ENCODE measurements at regions not wholly inside any gene's neighbourhood (a gene's known extent, or its start where the extent isn't known, plus 50 kb on each side); places are given as distances from the start of the nearest gene placed in this dataset.

DNA sequence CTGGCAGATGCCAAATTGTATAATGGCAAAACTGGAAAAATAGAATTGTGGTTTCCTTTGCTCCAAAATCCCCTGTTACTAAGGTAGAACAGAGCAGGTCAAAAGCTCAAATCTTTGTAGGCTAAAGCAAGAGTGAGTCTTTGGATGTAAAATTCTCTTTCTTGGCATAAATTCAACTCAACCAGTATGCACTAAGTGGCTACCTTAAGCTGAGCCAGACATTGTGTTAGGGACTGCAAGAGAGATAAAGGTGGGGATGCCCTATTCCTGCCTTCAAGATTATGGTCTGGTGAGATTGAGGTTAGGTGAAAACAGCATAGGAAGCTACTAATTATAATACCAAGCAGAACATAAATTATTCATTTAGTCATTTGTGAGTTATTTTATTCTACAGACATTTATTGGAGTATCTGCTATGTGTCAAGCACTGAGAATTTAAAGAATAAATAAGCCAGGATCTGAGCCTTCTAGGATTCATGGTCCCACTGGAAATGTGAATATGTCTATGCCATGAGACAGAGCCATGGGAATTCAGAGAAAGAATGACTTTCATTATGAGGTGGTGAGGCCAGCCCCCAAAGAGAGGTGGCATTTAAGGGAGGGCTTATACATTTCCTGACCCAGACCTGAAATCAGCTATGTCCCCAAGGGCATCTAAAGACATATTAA, 198.0 kb upstream of the NCKAP5 start:
- DNase-seq (ENCODE audit: low read depth in 3 of 3, low spot score in 1 of 3): no peak

DNA sequence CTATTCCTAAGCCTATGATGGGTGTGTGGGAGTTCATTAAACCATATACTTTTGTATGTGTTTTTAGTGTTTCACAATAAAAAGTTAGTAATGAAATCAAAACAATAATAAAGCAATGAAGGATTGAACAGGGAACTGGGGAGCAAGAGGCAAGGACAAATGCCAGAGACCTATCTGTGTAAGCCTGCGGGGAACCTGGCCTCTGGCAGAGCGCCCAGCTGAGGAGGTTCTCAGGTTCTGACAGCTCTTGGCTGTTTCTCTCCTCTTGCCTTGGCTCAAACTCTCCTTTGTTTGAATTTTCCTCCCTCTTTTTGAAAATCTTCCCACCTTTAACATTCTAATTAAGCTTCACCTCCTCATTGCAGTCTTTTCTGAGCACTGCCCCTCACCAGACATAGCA, 200.0 kb upstream of the NCKAP5 start:
- no peak for DNase-seq (ENCODE audit: low read depth in 3 of 3, low spot score in 1 of 3)

DNA sequence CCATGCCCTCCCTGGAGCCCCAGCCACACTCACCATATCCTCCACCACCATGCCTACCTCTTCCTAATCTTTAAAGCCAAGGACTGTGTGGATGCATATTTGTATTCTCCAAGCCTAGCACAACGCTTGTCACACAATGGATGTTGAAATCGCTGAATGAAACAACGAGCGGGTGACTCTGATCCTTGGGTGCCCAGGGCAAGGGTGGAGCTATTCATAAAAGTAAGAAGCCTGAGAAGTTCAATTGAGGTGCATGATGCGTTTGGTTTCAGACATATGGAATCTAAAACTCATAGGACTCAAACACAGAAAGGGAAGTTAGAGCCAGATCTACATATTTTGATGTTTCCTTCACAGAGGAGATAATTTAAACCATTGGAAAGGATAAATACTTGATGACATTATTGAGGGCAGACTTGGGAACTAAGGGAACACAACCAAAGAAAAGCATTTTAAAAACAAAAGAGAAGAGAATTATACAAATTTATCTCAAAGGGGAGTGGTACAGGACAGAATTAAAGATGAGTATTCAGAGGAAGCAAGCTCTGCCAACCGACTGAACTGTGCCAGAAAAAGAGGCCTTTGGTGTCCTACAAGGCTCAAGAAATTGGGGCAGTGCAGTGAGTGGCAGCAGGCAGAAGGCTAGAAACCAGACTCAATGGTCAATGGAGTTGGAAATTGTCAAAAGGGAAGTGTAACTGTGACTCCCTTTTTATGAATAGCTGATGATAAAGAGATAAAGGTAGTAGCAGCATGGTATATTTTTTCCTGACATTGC, 200.6 kb upstream of the NCKAP5 start:
- DNase-seq (ENCODE audit: low read depth in 3 of 3, low spot score in 1 of 3): no peak

DNA sequence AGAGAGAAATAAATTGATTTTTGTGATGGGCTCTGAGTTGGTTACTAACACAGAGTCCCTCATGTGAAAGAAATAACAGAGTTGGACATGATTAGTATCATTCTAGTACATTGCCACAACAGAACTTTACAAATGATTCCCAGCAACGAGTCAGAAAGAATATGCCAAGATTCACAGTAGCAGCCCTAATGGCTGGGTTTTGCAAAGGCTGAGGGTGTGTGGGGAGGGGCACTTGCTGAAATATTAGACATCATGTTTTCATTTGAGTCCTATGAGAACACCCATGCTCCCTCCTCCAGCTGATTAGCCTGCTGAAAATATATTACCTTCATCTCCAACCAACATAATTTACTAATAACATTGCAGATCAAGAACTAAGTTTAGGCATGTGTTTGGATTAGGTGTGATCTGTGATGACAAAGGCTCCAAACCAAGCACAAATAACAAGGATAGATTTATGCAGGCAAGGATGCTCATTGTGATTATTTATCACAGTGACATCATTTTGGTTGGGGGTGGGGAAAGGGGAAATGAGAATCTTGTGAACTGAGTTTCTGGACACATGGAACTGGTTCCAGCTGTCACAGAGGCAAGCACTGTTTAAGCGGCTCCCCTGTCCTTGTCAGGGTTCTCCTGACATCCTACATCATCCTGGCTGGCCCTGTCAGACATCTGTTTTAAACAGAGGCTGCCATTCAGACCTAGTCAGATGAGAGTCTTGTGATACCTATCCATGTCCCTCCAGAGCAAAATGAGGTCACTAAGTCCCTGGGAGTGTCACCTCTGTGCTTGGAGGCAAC, 205.8 kb upstream of the NCKAP5 start:
- no peak for DNase-seq (ENCODE audit: low read depth in 3 of 3, low spot score in 1 of 3)

DNA sequence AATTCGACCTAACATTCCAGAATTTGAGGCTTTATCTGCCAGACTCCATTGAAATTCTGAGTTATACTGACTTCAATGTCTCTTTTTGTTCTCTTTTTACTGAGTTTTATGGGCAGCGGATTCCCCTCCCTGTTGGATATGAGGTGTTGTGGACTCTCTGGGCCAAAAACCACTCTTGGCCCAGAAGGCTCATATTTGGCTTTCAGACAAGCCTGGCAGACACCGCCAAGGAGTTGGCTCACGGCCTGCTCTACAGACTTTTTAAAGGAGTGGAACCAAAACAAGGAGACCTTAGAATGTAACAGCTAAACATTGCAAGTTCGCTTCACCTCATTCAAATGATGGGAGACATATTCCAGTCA, 206.4 kb upstream of the NCKAP5 start:
- DNase-seq (ENCODE audit: low read depth in 3 of 3, low spot score in 1 of 3): no peak

DNA sequence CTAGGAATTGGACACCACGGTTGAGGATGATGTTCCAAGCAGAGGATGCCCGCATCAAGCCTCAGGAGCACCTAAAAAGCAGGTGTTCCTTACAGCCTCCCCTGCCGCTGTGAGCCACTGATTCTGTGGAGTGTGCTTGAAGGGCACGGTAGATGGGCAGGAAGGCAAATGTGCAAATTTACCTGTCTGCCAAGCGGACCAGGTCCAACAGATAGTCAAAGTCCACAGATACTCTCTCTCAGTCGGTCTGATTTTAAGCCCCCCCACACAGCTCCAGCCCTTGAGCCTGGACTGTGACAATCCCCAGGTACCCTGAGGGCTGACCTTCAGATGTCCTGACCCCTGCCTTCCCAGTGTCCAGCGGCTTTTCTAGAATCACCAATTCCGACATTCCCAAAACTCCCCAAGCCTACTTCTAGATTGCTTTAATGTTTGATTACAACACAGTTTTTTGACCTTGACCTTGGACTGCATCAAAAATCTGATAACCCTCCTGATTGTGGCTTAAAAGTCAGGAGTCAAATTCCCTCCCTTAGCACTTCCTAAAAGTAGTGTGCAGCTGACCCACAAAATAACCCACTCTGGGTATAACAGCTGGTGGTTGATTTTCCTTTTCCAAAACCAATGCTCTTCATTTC, 208.8 kb upstream of the NCKAP5 start:
- DNase-seq (ENCODE audit: low read depth in 3 of 3, low spot score in 1 of 3): no peak

DNA sequence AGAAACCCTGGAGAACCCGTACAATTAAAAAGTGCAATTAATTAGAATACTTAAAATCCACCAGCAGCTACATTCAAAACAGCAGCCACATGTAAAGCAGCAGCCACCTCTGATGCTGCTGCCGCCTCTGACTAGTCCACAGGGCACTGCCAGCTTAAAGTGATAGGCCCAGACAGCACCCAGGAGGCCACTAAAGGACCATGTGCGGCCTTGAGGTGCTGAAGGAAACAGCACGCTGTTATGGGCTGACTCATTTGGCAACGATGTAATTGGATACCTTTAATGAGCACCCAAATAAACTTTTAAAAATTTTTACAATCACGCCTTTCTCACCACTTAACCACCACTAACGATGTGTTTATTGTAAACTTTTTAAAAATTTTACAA, 209.3 kb upstream of the NCKAP5 start:
- DNase-seq (ENCODE audit: low read depth in 3 of 3, low spot score in 1 of 3): no peak

DNA sequence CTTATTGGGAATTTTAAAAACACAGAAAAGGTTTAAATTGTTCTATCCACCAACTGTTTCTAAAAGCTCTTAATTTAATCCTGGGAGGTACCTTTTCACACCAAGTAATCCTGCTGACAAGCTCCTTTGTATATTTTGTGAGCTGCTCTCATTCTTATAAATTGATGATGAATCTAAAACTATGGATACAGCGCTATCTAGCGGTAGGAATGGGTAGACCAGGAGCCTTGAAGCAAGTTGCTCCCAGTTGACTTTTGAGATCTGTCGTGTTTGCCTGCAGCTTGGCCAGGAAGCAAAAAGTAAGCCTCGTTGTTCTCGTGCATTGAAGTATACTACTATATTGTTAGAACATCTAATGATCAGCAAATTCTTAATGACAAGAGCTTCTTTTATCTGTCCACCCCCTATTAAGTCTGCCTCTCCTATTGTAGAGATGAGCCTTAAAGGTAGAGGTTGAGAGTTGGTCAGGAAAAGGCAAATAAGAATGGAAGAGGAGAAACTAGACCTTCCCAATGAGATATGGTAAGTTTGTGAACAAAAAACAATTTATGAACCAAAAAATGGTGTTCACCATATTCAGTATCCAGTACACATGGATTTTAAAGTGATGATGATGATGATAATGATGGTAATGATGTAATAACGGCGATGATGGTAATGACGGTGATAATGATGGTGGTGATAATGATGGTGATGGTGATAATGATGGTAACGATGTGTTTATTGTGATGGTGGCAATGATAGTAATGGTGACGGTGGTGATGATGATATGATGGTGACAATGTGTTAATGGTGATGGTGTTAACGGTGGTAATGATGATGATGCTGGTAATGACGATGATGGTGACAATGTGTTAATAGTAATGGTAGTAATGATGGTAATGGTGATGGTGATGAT, 212.1 kb upstream of the NCKAP5 start:
- DNase-seq (ENCODE audit: low read depth in 3 of 3, low spot score in 1 of 3): no peak

DNA sequence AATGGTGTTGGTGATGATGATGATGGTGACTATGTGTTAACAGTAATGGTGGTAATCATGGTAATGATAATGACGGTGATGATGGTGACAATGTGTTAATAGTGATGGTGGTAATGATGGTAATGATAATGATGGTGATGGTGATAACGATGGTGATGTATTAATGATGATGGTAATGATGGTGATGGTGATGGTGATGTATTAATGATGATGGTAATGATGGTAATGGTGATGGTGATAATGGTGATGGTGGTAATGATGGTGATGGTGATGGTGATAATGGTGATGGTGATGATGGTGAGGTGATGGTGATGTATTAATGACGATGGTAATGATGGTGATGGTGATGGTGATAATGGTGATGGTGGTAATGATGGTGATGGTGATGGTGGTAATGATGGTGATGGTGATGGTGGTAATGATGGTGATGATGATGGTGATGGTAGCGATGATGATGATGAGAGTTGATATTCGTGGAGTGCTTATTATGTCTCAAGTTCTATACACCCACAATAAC, 212.8 kb upstream of the NCKAP5 start:
- no peak for DNase-seq (ENCODE audit: low read depth in 3 of 3, low spot score in 1 of 3)

DNA sequence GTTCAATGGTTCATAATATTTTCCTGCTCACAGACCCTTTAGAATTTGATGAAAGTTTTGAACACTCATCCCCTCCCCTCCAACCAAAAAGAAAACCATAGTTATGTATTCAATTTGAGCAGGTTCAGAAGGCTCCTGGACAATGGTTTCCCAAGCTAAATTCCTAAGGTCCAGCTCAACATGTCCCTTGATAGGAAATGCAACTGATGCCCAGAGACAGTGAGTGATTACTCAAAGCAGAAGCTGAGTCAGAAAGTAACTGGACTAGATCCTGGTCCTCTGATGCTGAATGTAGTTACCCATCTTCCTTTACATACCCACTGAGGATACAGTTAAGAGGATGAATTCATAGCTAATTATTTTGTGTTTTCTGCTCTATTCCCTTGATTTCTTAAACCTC, 218.9 kb upstream of the NCKAP5 start:
- DNase-seq (ENCODE audit: low read depth in 3 of 3, low spot score in 1 of 3): no peak

DNA sequence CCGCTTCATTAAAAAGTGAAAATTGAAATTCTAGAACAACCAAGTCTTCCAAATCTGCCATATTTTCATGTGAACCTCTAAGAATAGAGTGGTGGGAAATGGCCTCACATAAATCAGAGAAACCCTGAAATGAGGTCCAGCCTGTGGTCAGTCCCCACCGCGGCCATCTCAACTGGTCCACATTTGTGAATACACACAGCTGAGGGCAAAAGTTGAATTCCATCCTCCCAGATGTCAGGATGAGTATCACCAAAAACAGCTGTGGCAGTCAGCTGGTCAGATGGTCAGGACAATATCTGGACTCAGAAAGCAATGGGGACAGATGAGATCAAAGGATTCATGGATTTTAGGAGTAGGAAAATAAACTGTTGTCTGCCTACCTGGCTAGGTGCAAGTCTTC, 219.4 kb upstream of the NCKAP5 start:
- DNase-seq (ENCODE audit: low read depth in 3 of 3, low spot score in 1 of 3): no peak

DNA sequence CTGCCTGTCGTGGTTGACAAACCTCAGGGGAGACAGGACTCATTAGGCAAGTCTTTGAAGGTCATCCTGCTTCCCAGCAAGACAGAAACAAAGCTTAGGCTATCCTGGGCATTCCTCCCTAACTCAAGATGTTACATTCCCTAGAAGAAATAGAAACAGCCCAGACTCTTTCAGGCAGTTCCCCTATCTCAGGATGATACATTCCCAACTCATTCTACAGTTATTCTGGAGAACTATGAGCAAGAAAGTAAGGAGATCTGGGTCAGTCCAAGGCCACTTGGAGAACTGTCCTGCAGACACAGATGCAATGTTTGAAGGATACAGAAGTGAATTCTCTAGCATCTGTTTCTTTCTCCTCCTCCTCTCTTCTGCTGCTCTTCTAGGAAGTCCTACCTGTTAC, 220.1 kb upstream of the NCKAP5 start:
- no peak for DNase-seq (ENCODE audit: low read depth in 3 of 3, low spot score in 1 of 3)

DNA sequence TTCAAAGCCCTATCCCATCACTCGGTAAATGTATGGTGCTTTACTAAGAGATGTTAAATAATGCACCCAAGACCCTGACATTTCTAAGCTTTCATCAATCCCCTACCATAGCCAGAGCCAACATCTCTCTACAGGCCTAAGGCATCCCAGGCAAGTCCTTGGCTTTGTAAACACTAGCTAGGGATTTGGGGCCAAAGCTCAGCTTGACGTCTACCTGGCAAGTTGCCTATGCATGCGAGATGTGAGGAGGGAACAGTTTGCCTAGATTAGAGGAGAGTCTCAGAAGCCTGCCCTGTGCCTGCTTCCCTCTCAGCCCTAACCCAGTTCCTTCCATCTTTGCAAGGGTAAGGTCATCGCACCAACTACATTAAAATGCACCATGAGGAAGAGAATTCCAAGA, 221.5 kb upstream of the NCKAP5 start:
- no peak for DNase-seq (ENCODE audit: low read depth in 3 of 3, low spot score in 1 of 3)

DNA sequence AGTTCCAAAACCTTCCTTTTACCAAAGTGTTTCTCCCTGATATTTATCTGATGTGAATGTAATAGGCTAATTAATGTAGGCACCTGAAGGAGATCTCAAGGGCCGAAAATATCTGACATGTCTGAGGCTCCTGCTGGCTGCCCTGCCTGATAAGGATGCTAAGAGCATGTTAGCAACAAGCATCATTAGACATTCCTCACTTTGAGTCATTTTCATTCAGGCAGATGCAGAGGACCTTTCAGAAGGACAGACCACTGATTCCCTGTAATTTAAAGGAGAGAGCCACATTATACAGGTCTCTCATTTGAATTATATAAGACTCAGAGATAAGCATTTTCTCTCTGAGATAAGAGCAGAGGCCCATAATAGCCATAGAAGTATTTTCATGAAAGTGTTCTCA, 222.4 kb upstream of the NCKAP5 start:
- no peak for DNase-seq (ENCODE audit: low read depth in 3 of 3, low spot score in 1 of 3)

DNA sequence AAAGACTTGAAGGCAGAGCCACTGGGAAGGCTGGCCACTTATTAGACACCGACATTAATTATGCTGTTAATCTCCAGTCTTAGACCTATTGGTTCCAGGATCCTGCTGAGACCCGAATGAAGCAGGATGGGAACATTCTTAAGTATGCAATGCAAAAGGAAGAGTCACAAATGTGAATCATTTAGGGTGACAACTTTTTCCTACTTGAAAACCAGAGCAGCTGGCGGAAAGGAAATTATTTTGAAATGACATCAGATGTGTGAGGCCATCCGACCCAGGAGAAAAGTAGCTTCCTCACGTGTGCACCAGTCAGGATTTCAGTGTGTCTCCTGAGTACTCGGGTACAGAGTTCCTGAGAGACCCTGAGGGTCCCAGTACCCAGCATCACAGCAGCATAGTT, 222.9 kb upstream of the NCKAP5 start:
- DNase-seq (ENCODE audit: low read depth in 3 of 3, low spot score in 1 of 3): no peak

DNA sequence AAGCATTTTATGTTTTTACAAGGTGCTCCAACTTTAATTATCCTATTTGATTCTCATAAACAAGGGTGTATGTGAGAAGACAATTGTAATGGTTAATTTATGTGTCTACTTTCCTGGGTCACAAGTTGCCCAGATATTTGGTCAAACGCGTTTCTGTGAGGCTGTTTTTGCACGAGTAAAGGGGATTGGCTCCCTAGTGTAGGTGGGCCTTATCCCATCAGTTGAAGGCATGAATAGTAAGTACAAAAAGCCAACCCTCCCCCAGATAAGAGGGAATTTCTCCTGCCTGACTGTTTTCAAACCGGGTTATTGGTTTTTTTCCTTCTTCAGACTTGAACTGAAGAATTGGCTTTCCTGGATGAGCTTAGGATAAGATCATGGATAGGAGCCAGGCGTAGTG, 224.0 kb upstream of the NCKAP5 start:
- DNase-seq (ENCODE audit: low read depth in 3 of 3, low spot score in 1 of 3): no peak

DNA sequence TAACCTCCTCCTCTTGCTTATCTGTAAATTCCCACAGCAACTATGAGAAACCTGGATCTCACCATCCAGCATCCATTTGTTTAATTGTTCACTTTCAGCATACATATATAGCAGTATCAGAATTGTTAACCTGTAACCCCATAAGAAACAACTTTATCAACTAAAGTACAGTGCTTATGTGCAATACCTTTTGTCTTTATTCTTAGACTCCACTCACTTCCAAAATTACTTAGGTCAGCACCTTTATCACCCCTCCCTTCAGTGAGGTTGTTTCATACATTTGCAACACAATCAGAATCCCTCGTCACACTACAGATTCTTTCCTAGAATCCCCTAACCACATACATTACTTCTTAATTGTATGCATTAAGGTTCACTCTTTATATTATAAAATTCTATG, 225.9 kb upstream of the NCKAP5 start:
- no peak for DNase-seq (ENCODE audit: low read depth in 3 of 3, low spot score in 1 of 3)

DNA sequence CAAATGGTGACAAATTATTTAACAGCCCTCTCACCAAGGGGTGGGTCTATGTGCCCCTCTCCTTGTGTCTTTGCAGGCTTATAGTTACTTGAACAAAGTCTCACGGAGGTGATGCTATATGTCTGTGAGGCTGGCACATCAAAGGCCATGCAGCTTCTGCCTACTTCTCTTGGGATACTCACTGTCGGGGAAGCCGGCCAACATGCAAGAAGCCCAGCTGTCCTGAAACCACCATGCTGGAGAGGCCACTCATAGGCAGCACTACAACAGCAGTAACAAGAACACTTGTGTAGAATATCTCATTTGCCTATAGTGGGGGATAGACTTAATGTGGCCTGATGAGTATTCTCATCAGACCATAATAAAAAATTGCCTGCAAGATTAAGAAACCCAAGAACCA, 233.7 kb upstream of the NCKAP5 start:
- DNase-seq (ENCODE audit: low read depth in 3 of 3, low spot score in 1 of 3): no peak

DNA sequence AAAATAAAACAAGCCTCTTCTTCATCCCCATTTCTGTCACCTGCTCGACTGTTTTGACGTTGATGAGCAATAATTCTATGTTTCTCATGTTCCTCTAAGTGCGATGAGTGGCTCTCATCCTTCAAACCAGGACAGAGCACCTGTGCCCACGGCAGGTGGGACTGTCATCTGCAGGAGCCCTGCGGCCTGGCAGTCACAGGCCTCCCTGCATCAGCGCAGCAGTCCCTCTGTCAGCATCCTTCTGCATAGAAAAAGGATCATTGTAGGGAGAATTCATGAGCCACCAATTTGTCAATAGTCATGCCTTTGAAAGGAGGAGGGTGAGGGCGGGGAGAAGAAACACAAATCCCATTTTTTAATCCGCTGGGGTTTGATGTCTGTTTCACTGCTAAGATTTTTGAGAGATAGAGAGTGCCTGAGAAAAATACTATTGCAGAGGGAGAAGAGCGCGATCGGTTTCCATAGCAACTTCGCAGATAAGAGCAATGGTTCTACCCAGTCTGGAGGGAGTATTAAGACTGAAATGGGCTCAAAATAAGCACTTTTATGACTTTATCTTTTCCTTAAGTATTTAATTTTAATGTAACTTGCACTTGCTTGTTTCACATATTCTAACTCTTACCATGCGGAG, 234.3 kb upstream of the NCKAP5 start:
- DNase-seq (ENCODE audit: low read depth in 3 of 3, low spot score in 1 of 3): no peak

DNA sequence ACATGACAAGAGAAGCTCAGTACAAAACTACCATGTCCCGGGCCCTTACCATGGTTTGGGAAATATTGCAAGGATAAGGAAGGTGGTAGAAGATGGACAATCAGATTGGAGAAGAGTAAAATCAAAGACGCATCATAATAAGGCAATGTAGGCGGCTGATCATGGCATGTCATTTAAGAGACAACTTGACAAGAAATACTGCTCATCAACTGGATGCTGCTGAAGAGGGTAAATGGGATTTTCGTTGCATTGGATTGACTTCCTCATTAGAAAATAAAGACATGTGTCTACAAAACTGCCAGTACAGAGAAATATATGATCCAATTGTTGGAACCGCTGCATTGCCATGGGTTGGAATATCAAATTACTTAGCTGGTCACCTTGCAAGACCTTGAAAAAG, 238.3 kb upstream of the NCKAP5 start:
- no peak for DNase-seq (ENCODE audit: low read depth in 3 of 3, low spot score in 1 of 3)

All from stimulated activated CD4-positive, alpha-beta T cell treated with anti-CD3 and anti-CD28 coated beads, TNF-alpha, amount 100 ng/mL, for 1 hour (primary cell).